Activated CD4-positive, alpha-beta T cell treated with anti-CD3 and anti-CD28 coated beads, Interleukin-2, amount 10 ng/mL, durations not matched to agents 24 days and 14 days (primary cell): ENCODE measurements at regions not wholly inside any gene's neighbourhood (a gene's known extent, or its start where the extent isn't known, plus 50 kb on each side); places are given as distances from the start of the nearest gene placed in this dataset.
"Not testable (repeated sequence)": the region's sequence is repeated elsewhere in the genome, so short reads cannot be mapped to it uniquely, and the experiment has no call there.

Experiments
- DNase-seq: peaks from one replicate; pipeline ENCODE4 v3.0.0; 2022
- H3K27ac Mint-ChIP-seq: one replicate; pipeline ENCODE4 v1.8.0; 2022; ENCODE audit warnings: mild to moderate bottlenecking, mixed read lengths
- H3K27me3 Mint-ChIP-seq: one replicate; pipeline ENCODE4 v1.8.0; 2022; ENCODE audit warnings: mixed read lengths
- H3K36me3 Mint-ChIP-seq: one replicate; pipeline ENCODE4 v1.8.0; 2022; ENCODE audit warnings: low read depth, mild to moderate bottlenecking, mixed read lengths
- H3K4me1 Mint-ChIP-seq: one replicate; pipeline ENCODE4 v1.8.0; 2021; ENCODE audit warnings: mixed read lengths
- H3K4me3 Mint-ChIP-seq: one replicate; pipeline ENCODE4 v1.8.0; 2022; ENCODE audit warnings: mild to moderate bottlenecking, moderate library complexity, mixed read lengths
- H3K9me3 Mint-ChIP-seq: one replicate; pipeline ENCODE4 v1.8.0; 2021; ENCODE audit warnings: mixed read lengths
- intact Hi-C: fragments of 100-400 bp; cut with micrococcal nuclease; formaldehyde crosslinking; loops from one replicate; pipeline ENCODE4 v1.15.1; 2023

DNA sequence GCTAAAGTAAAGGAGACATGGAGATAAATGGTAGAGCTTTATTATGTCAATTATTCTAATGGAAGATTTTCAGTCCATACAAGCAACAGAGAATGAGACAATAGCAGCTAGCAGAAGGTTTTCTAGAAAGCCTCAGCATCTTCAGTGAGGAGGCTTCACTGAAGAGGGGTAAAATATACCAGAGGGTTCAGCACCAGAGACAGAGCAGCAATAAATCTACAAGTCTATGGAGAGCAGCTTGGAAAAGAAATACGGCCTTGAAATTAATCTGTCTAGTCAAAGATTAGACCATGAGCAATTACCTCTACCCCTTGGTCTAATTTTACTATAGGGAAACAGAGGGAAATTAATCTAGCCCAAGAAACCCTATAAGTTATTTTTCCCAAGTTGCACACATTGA is 185.7 kb upstream of the CRIM1 start:
- no peaks in the 10 kb centered on the region for H3K4me1 Mint-ChIP-seq
- H3K4me3 Mint-ChIP-seq: no peak overlapping the region
- H3K27me3 Mint-ChIP-seq: peaks cover 27% of the 10 kb centered on the region

GRCh38 chr2:36168115-36168514 is 187.5 kb upstream of the CRIM1 start:
- Mint-ChIP-seq H3K9me3 (peaks cover 5% of the 10 kb centered on the region), H3K27ac (no peak overlapping the region), H3K27me3 (peaks cover 27% of the 10 kb centered on the region), H3K4me3 (no peak overlapping the region), H3K36me3 (no peaks in the 10 kb centered on the region), H3K4me1 (peaks cover 2% of the 10 kb centered on the region)
- intact Hi-C loops: no loop called here
- DNase-seq: peak; percentile 17

More for the DNA sequence above, 185.7 kb upstream of the CRIM1 start:
- peaks cover 5% of the 10 kb centered on the region for H3K9me3 Mint-ChIP-seq
- H3K36me3 Mint-ChIP-seq: no peaks in the 10 kb centered on the region
- no peak overlapping the region for H3K27ac Mint-ChIP-seq
- intact Hi-C loops: no loop called here
- DNase-seq: no peak

DNA sequence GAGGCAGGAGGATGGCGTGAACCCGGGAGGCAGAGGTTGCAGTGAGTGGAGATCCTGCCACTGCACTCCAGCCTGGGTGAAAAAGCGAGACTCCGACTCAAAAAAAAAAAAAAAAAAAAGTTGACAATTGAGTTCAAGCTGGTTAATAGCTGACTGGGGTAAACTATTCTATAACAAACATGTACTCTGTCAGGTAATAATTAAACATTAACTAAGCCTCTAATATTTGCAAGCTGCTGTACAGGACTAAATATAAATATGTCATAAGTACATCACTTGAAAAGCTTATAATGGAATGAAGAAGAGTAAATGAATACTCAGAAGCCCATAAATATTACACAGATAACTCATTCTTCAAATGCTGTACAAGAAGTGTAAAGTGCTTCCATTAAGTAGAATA is 190.4 kb upstream of the CRIM1 start:
- intact Hi-C loops: no loop called here
- no peak overlapping the region for H3K27ac Mint-ChIP-seq
- no peak overlapping the region for H3K4me3 Mint-ChIP-seq
- DNase-seq: no peak
- H3K27me3 Mint-ChIP-seq: peaks cover 34% of the 10 kb centered on the region
- peaks cover 2% of the 10 kb centered on the region for H3K4me1 Mint-ChIP-seq
- no peaks in the 10 kb centered on the region for H3K36me3 Mint-ChIP-seq
- H3K9me3 Mint-ChIP-seq: peaks cover 5% of the 10 kb centered on the region

- Mint-ChIP-seq H3K4me3 (no peak overlapping the region), H3K27me3 (peaks cover 32% of the 10 kb centered on the region), H3K4me1 (peaks cover 4% of the 10 kb centered on the region), H3K27ac (no peak overlapping the region), H3K9me3 (peaks cover 3% of the 10 kb centered on the region), H3K36me3 (no peaks in the 10 kb centered on the region)
- peak; percentile 21 for DNase-seq
- intact Hi-C loops: no loop called here
Observed at GRCh38 chr2:36163520-36164254, 191.9 kb upstream of the CRIM1 start.

- intact Hi-C loops, H3K36me3 Mint-ChIP-seq: not testable (repeated sequence)
Observed at GRCh38 chr2:36157093-36157492, 198.5 kb upstream of the CRIM1 start.

DNA sequence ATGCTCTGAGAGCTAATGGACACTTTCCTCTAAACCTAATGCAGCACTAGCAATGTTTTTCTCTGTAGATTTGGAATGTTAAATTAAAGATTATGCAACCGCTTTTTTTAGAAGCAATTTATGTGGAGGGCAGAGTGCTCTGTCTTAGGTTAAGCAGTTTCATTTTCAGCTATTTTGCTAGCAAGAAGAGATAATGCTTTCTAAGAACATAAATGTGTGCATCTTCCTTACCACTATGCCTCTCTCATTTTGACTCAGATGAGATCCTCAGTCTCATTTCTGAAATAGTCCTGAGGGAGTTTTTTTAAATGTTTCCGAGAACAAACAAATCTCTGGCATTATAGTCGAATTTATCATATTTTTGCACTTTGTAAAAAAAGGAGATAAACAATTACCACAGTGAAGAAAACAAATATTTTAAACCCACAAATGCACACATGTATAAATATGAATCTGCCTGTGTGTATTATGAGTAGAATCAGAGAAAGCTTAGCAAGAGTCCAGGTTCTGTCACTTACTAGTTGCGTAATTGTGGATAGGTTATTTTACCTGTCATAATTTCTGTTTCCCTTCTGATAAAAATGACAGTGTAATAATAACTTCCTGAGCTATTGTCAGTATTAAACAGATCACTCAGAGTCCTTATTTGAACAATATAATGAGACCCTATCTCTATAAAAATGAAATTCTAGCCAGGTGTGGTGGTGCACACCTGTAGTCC is 207.7 kb upstream of the CRIM1 start:
- Mint-ChIP-seq H3K4me3 (no peak overlapping the region), H3K36me3 (no peaks in the 10 kb centered on the region), H3K27ac (no peak overlapping the region), H3K4me1 (peaks cover 22% of the 10 kb centered on the region), H3K9me3 (no peaks in the 10 kb centered on the region), H3K27me3 (peaks cover 22% of the 10 kb centered on the region)
- intact Hi-C loops: loop anchor here (1.0 to 5.0 kb wide), 5 partner anchors 24 to 209 kb away; no protein-coding TSS in a partner anchor
- peak; percentile 58 for DNase-seq

More at GRCh38 chr2:36157093-36157492, 198.5 kb upstream of the CRIM1 start:
- H3K27me3 Mint-ChIP-seq: peaks cover 26% of the 10 kb centered on the region
- H3K27ac Mint-ChIP-seq, H3K4me1 Mint-ChIP-seq, DNase-seq, H3K4me3 Mint-ChIP-seq, H3K9me3 Mint-ChIP-seq: not testable (repeated sequence)

DNA sequence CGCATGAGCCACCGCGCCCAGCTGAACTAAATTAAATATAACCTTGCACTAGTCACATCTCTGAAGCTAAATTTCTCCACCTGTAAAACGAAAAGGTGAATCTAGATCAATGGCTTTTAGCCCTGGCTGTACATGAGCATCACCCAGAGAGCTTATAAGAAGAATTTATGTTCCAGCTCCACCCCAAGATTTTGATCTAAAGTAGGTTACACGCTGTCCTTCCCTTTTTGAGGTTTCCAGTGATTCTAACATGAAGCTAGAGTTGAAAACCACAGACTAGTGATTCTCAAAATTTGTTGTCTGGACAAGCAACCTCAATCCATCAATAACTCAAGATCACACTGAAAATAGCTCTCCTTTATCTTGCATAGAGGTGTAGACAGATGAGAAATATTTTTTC is 208.8 kb upstream of the CRIM1 start:
- Mint-ChIP-seq H3K4me3 (peak overlapping the region; percentile 53), H3K27ac (peak overlapping the region; percentile 14), H3K4me1 (peaks cover 22% of the 10 kb centered on the region), H3K9me3 (no peaks in the 10 kb centered on the region), H3K27me3 (peaks cover 30% of the 10 kb centered on the region), H3K36me3 (no peaks in the 10 kb centered on the region)
- intact Hi-C loops: loop anchor here (1.0 to 5.0 kb wide), 5 partner anchors 22 to 210 kb away; no protein-coding TSS in a partner anchor
- DNase-seq: peak; percentile 57

- Mint-ChIP-seq H3K27me3 (peaks cover 51% of the 10 kb centered on the region), H3K27ac (no peak overlapping the region), H3K4me3 (no peak overlapping the region), H3K9me3 (no peaks in the 10 kb centered on the region), H3K4me1 (peaks cover 7% of the 10 kb centered on the region), H3K36me3 (no peaks in the 10 kb centered on the region)
- intact Hi-C loops: no loop called here
- no peak for DNase-seq
Observed at GRCh38 chr2:36140391-36140790, 215.2 kb upstream of the CRIM1 start.

DNA sequence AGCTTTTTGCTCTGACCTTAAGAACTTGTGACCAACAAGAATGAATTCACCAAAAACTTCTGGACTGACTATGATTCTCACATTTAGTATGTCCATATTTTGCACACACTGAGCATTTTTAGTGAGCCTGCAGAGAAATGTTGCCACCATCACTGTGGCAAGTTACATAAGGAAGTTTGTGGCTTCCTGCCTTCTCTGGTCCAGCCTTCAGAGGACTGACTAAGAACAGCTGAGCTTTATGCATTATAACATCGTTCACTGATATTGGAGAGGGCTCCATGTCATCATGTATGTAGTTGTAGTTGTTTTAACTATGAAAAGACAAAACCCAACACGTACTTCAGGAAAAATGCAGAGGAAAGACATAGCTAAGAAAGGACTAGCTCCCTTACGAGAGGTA is 218.0 kb upstream of the CRIM1 start:
- intact Hi-C loops: no loop called here
- no peak for DNase-seq
- no peak overlapping the region for H3K4me3 Mint-ChIP-seq
- H3K27ac Mint-ChIP-seq: no peak overlapping the region
- no peaks in the 10 kb centered on the region for H3K36me3 Mint-ChIP-seq
- H3K9me3 Mint-ChIP-seq: no peaks in the 10 kb centered on the region
- peaks cover 7% of the 10 kb centered on the region for H3K4me1 Mint-ChIP-seq
- peaks cover 44% of the 10 kb centered on the region for H3K27me3 Mint-ChIP-seq

DNA sequence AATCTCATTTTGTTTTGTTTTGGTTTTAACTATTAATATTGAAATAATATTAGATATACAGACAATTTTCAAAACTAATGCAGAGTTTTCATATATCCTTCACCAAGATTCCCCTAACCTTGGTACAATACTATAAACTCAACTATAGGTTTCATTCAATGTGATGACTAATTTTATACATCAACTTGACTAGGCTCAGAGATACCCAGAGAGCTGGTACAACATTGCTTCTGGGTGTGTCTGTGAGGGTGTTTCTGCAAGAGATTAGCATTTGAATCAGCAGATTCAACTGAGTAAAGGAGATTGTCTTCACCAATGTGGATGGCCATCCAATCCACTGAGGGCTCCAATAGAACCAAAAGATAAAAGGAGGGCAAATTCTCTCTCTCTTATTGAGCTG is 221.3 kb upstream of the CRIM1 start:
- Mint-ChIP-seq H3K27ac (no peak overlapping the region), H3K36me3 (no peaks in the 10 kb centered on the region), H3K4me1 (peaks cover 7% of the 10 kb centered on the region), H3K4me3 (no peak overlapping the region), H3K27me3 (peaks cover 31% of the 10 kb centered on the region), H3K9me3 (no peaks in the 10 kb centered on the region)
- intact Hi-C loops: no loop called here
- DNase-seq: no peak

GRCh38 chr2:36128359-36128758 is 227.2 kb upstream of the CRIM1 start:
- Mint-ChIP-seq H3K4me3 (no peak overlapping the region), H3K27ac (no peak overlapping the region), H3K27me3 (peaks cover 18% of the 10 kb centered on the region), H3K4me1 (no peaks in the 10 kb centered on the region), H3K9me3 (peaks cover 5% of the 10 kb centered on the region), H3K36me3 (no peaks in the 10 kb centered on the region)
- DNase-seq: no peak
- intact Hi-C loops: no loop called here

- intact Hi-C loops: no loop called here
- Mint-ChIP-seq H3K36me3 (no peaks in the 10 kb centered on the region), H3K4me3 (no peak overlapping the region), H3K9me3 (peaks cover 15% of the 10 kb centered on the region), H3K4me1 (no peaks in the 10 kb centered on the region), H3K27ac (no peak overlapping the region), H3K27me3 (peaks cover 24% of the 10 kb centered on the region)
- DNase-seq: no peak
Observed at GRCh38 chr2:36125702-36126101, 229.9 kb upstream of the CRIM1 start.

DNA sequence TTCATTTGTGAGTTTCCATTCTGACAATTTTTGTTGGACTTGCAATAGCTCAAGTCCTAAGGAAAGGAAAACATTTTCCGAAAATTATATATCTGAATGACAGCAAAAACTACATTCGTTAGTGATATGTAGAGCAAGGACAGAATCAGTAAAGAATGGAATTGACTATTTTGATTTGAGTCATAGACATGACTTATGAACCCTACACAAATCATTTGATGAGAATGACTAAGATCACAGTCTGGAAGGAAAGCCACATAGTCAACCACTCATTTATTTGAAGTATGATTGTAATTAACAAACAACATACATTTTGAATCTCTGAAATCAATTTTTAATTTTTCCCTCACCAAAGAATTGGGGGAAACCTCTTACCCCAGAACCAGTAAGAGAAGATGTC is 231.6 kb upstream of the CRIM1 start:
- no peak overlapping the region for H3K27ac Mint-ChIP-seq
- intact Hi-C loops: loop anchor here (1.0 kb wide), 1 partner anchor 23 kb away; no protein-coding TSS in a partner anchor

GRCh38 chr2:36097022-36097421 is 258.6 kb upstream of the CRIM1 start:
- intact Hi-C loops: no loop called here
- no peak overlapping the region for H3K27ac Mint-ChIP-seq
- no peaks in the 10 kb centered on the region for H3K36me3 Mint-ChIP-seq
- no peak for DNase-seq
- H3K27me3 Mint-ChIP-seq: no peaks in the 10 kb centered on the region
- H3K9me3 Mint-ChIP-seq: peaks cover 9% of the 10 kb centered on the region
- no peak overlapping the region for H3K4me3 Mint-ChIP-seq
- no peaks in the 10 kb centered on the region for H3K4me1 Mint-ChIP-seq

More for the DNA sequence above, 231.6 kb upstream of the CRIM1 start:
- Mint-ChIP-seq H3K4me1 (no peaks in the 10 kb centered on the region), H3K36me3 (no peaks in the 10 kb centered on the region), H3K4me3 (no peak overlapping the region), H3K27me3 (peaks cover 25% of the 10 kb centered on the region), H3K9me3 (peaks cover 15% of the 10 kb centered on the region)
- DNase-seq: no peak
